GM10266 (cell line): ENCODE measurements at regions not wholly inside any gene's neighbourhood (a gene's known extent, or its start where the extent isn't known, plus 50 kb on each side); places are given as distances from the start of the nearest gene placed in this dataset.

Experiments used
- DNase-seq: peaks from one replicate; pipeline ENCODE4 v3.0.0; 2012; ENCODE audit errors: extremely low spot score
- CTCF ChIP-seq: IDR thresholded peaks from 2 replicates; pipeline ENCODE4 v1.5.1; 2012; ENCODE audit warnings: mild to moderate bottlenecking, low read depth; ENCODE audit not compliant: control insufficient read depth, insufficient read depth; ENCODE audit errors: missing control alignments

GRCh38 chr12:92278378-92278828 is 132.8 kb upstream of the BTG1 start:
- TF ChIP-seq CTCF: no peak
- no peak for DNase-seq

- TF ChIP-seq CTCF: no peak
- no peak for DNase-seq
Measured at GRCh38 chr12:92277795-92278194, 132.1 kb upstream of the BTG1 start.

- no peak for TF ChIP-seq CTCF
- no peak for DNase-seq
Measured at GRCh38 chr12:92276276-92276675, 130.6 kb upstream of the BTG1 start.

- no peak for TF ChIP-seq CTCF
- no peak for DNase-seq
Measured at GRCh38 chr12:92275443-92276154, 130.0 kb upstream of the BTG1 start.

GRCh38 chr12:92273076-92273475 is 127.4 kb upstream of the BTG1 start:
- no peak for DNase-seq
- TF ChIP-seq CTCF: no peak

- TF ChIP-seq CTCF: no peak
- no peak for DNase-seq
Measured at GRCh38 chr12:92272061-92272964, 126.7 kb upstream of the BTG1 start.

- no peak for TF ChIP-seq CTCF
- no peak for DNase-seq
Measured at GRCh38 chr12:92271341-92271740, 125.7 kb upstream of the BTG1 start.
